ENCODE measurements at regions not wholly inside any gene's neighbourhood (a gene's known extent, or its start where the extent isn't known, plus 50 kb on each side); places are given as distances from the start of the nearest gene placed in this dataset.

DNA sequence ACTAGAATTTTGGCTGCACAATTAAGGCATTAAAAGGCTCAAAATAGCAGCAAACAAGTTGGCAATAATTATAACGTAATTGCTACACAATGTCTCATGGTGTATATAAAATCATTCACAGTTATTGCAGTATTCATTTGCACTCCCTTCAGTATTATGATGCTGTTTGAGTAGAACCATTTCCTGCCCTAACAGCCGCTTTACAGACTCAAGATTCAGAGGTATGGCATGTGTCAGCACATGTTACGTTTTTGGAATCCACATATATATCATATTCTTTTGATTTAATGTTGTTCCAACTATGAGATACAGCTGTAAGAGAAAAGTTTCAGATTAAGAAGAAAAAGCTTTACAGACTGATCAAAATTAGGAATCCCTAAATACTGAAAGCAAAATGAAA lies 56.3 kb upstream of the NCKAP5 start:
- H3K4me3 ChIP-seq (ENCODE audit: low read depth, low read length) = no peak overlapping the region
- FAIRE-seq (no peak), DNase-seq (ENCODE audit: low read depth) (no peak)
- no peak for TF ChIP-seq CTCF (IDR thresholded peaks at IDR 0.05; ENCODE audit: insufficient read depth, low read length, severe bottlenecking)
- H3K36me3 ChIP-seq (ENCODE audit: control insufficient read depth, insufficient read depth, low read length) = no peaks in the 10 kb centered on the region
- H3K27me3 ChIP-seq (ENCODE audit: control insufficient read depth, insufficient read depth, low read length) = no peaks in the 10 kb centered on the region

- H3K4me3 ChIP-seq (ENCODE audit: low read depth, low read length) = no peak overlapping the region
- H3K36me3 ChIP-seq (ENCODE audit: control insufficient read depth, insufficient read depth, low read length) = no peaks in the 10 kb centered on the region
- no peak for TF ChIP-seq CTCF (IDR thresholded peaks at IDR 0.05; ENCODE audit: insufficient read depth, low read length, severe bottlenecking)
- FAIRE-seq = no peak
- DNase-seq (ENCODE audit: low read depth) = no peak
- H3K27me3 ChIP-seq (ENCODE audit: control insufficient read depth, insufficient read depth, low read length) = no peaks in the 10 kb centered on the region
Observed at GRCh38 chr2:133627741-133628140, 59.5 kb upstream of the NCKAP5 start.

DNA sequence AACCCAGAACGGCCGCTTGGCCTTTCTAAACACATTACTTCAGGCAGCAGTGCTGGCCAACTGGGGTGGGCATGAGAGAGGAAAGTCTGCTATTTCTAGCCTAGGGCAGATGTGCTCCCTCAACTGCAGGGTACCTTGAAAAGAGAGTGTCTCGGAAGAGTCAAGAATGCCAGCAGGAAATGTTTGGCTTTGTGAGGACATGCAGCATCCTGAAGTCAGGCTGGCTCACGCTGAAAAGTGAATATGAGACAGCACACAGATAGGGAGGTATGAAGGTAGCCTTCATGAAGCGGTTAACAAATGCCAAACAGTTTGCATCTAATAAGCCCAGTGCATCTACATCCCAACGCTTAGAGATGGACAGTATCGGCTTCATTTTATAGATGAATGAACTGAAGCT lies 65.0 kb upstream of the NCKAP5 start:
- H3K4me3 ChIP-seq (ENCODE audit: low read depth, low read length) = no peak overlapping the region
- FAIRE-seq = no peak
- TF ChIP-seq CTCF (IDR thresholded peaks at IDR 0.05; ENCODE audit: insufficient read depth, low read length, severe bottlenecking) = no peak
- H3K27me3 ChIP-seq (ENCODE audit: control insufficient read depth, insufficient read depth, low read length) = no peaks in the 10 kb centered on the region
- H3K36me3 ChIP-seq (ENCODE audit: control insufficient read depth, insufficient read depth, low read length) = no peaks in the 10 kb centered on the region
- no peak for DNase-seq (ENCODE audit: low read depth)

DNA sequence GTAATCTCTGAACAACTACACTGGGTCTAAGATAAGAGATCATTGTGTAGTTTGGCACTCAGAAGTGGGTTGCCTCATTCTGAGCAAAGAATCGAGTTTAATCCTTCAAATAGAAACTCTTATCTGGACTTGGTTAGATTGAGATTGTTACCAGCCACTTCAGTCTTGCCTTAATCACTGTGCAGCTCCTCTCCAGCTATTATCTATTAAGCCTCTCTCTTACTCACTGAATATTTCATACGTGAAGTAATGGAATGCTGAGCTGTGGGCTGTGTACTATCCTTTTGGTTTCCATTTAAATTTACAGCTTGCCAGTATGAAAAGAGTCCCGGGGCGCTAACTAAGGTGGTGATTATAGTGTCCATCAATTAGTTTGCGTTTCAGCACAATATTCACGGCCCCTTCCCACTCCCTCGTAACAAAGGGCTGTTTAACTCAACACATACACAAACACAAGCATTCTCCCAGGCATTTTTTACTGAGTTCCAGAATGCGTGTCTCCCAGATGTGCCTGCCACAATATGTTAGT lies 65.7 kb upstream of the NCKAP5 start:
- Histone ChIP-seq H3K27me3 (ENCODE audit: control insufficient read depth, insufficient read depth, low read length) (no peaks in the 10 kb centered on the region), H3K4me3 (ENCODE audit: low read depth, low read length) (no peak overlapping the region), H3K36me3 (ENCODE audit: control insufficient read depth, insufficient read depth, low read length) (no peaks in the 10 kb centered on the region)
- TF ChIP-seq CTCF (IDR thresholded peaks at IDR 0.05; ENCODE audit: insufficient read depth, low read length, severe bottlenecking) = no peak
- DNase-seq (ENCODE audit: low read depth) (peak; percentile 58), FAIRE-seq (no peak)

GRCh38 chr2:133635131-133635530 lies 66.9 kb upstream of the NCKAP5 start:
- no peaks in the 10 kb centered on the region for H3K27me3 ChIP-seq (ENCODE audit: control insufficient read depth, insufficient read depth, low read length)
- TF ChIP-seq CTCF (IDR thresholded peaks at IDR 0.05; ENCODE audit: insufficient read depth, low read length, severe bottlenecking) = no peak
- FAIRE-seq (no peak), DNase-seq (ENCODE audit: low read depth) (peak; percentile 45)
- H3K4me3 ChIP-seq (ENCODE audit: low read depth, low read length) = no peak overlapping the region
- no peaks in the 10 kb centered on the region for H3K36me3 ChIP-seq (ENCODE audit: control insufficient read depth, insufficient read depth, low read length)

DNA sequence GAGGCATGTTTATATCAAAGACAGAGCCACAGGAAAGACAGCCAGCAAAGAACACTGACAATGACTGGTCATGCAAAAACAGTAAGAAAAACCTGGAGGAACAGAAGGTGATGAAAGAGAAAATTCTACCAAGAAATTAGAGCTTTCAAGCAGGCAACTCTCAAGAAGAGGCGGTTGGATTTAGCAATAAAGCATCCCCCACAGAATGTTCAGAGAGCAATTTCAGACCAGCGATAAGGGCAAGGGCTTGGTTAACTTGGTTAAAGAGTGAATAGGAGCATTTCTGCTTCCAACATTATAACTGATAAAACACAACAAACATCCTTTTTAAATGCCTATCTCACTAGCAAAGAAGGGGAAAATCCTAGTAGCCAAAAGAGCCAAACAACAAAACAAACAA lies 68.0 kb upstream of the NCKAP5 start:
- no peaks in the 10 kb centered on the region for H3K36me3 ChIP-seq (ENCODE audit: control insufficient read depth, insufficient read depth, low read length)
- no peak for TF ChIP-seq CTCF (IDR thresholded peaks at IDR 0.05; ENCODE audit: insufficient read depth, low read length, severe bottlenecking)
- H3K27me3 ChIP-seq (ENCODE audit: control insufficient read depth, insufficient read depth, low read length) = no peaks in the 10 kb centered on the region
- DNase-seq (ENCODE audit: low read depth) (no peak), FAIRE-seq (no peak)
- no peak overlapping the region for H3K4me3 ChIP-seq (ENCODE audit: low read depth, low read length)

Data from bronchial epithelial cell (primary cell).